GM21447 (cell line): ENCODE measurements at regions not wholly inside any gene's neighbourhood (a gene's known extent, or its start where the extent isn't known, plus 50 kb on each side); places are given as distances from the start of the nearest gene placed in this dataset.
"Not testable (repeated sequence)": the region's sequence is repeated elsewhere in the genome, so short reads cannot be mapped to it uniquely, and the experiment has no call there.

Source experiments
- ATAC-seq: cut with Tn5 transposase; IDR thresholded peaks from one replicate; pipeline ENCODE4 v1.9.1; 2021; ENCODE audit not compliant: unreplicated experiment

DNA sequence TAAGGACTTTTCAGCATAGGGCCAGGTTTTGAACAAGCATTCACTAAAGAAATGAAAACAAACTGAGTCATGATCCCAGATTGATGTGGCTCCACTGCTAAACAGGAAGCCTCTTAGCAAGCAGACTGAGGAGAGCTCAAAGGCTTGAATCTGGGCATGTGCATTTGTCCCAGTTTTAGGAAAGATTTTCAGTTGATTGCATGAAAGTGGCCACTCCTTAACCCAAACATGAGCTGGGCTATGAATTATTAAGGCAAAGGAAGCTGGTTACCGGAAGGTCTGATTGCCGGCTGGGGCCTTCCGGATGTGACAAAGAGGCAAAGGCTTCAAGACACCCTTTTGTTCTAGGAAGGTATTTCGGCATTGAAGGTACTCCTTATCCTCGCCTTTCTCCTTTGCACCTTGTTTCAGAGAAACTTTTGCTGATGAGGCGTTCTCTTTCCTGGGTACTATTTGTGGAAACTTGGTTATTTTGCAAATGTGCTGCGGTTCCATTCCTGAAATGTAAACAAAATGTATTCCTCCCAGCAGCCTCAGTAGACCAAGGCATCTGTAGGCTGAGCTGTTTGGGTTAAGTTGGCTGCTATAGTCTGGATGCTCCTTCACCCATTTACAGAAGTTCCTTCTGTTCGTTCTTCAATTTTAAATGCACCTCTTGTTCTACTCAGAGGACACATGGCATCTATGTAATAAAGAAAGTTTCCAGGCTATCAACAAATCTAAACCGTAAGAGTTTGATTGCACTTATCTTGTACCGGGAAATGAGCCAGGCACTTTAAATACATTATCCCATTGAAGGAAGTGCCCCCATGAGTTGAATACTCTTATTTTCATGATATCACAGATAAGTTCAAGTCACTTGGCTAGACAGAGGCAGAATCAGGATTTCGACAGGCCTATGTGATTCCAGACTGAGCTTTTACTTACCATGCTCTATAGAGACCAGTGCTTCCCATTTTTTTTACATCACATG lies 115.6 kb upstream of the METAP2 start:
- no peak for ATAC-seq

DNA sequence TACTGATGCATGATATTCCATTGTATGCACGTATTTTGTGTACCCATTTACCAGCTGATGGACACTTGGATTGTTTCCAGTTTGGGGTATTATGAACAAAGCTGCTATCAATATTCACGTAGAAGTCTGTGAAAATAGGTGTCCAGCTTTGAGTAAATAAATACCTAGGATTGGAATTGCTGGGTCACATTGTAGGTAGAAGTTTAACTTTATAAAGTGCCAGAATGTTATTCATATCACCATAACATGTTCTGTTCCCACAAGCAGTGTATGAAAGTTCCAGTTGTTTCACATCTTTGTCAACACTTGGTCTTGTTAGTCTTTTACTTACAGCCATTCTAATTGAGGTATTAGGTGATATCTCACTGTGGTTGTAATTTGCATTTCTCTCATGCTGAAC lies 108.0 kb upstream of the METAP2 start:
- ATAC-seq, result no peak

DNA sequence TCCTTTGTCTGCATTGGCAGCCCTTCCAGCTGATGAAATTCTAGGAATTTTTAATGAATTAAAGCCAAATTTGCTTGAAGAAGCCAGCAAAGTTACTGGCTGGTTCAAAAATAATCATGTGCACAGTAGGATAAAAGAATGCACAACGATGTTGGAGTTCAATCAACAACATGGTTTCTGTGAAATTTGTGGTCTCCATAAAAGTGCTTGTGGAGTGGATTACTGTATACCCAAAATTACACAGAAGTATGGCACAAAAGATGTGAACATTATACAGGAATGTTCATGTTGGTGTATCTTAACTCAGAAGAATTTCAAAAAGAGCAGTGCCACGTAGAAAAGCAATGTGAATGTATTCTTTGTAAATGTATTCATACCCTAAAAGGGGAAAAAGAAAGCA lies 105.0 kb upstream of the METAP2 start:
- ATAC-seq, result no peak

DNA sequence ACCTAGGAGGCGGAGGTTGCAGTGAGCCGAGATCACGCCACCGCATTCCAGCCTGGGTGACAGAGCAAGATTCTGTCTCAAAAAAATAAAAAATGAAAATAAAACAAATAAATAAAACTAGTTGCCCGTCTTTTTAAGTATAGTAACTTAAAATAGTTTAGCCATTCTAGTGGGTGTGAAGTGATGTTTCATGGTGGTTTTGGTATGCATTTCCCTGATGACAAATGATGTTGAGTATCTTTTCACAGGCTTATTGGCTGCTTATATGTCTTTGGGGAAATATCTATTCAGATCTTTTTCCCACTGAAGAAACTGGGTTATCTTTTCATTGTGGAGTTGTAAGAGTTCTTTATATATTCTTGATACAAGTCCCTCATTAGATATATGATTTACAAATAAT lies 102.4 kb upstream of the METAP2 start:
- no peak for ATAC-seq

DNA sequence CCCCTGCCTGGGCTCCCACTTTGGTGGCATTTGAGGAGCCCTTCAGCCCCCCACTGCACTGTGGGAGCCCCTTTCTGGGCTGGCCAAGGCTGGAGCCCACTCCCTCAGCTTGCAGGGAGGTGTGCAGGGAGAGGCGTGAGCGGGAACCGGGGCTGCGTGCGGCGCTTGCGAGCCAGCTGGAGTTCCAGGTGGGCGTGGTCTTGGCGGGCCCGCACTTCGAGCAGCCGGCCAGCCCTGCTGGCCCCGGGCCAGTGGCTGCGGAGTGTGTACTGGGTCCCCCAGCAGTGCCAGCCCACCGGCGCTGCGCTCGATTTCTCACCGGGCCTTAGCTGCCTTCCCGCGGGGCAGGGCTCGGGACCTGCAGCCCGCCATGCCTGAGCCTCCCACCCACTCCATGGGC lies 94.5 kb upstream of the METAP2 start:
- not testable (repeated sequence) for ATAC-seq

DNA sequence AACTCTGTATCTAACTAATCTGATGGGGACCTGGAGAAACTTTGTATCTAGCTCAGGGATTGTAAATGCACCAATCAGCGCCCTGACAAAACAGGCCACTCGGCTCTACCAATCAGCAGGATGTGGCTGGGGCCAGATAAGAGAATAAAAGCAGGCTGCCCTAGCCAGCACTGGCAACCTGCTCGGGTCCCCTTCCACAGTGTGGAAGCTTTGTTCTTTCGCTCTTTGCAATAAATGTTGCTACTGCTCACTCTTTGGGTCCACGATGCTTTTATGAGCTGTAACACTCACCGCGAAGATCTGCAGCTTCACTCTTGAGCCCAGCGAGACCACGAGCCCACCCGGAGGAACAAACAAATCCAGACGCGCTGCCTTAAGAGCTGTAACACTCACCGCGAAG lies 93.6 kb upstream of the METAP2 start:
- not testable (repeated sequence) for ATAC-seq

DNA sequence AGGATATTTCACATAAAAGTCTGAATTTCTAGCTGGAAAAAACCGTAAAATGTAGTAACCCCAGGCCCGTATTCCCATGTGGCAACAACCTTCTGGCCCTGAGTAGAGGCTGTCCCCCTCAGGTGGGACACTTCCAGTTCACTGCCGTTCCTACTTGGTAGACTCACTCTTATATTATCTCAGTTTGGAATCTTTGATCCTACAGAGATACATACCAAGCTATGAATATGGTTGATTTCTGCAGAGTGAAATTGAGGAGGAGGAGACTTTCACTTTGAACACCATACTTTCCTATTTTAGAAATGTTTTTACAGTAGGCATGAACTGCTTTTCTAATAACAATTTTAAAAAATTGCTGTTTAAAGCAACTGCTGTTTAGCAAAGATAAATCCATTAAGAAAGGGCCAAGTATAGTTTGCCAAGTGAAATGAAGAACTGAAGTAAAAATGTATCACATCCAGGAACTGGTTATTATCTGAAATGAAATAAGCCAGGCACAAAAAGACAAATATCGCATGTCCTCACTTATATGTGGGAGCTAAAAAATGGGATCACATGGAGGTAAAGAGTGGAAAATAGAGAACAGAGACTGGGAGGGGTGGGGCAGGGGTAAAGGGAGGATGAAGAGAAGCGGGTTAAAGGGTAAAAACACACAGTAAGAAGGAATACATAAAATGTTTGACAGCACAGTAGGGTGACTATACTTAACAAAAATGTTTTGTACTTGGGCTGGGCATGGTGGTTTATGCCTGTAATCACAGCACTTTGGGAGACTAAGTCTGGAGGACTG lies 92.8 kb upstream of the METAP2 start:
- no peak for ATAC-seq

DNA sequence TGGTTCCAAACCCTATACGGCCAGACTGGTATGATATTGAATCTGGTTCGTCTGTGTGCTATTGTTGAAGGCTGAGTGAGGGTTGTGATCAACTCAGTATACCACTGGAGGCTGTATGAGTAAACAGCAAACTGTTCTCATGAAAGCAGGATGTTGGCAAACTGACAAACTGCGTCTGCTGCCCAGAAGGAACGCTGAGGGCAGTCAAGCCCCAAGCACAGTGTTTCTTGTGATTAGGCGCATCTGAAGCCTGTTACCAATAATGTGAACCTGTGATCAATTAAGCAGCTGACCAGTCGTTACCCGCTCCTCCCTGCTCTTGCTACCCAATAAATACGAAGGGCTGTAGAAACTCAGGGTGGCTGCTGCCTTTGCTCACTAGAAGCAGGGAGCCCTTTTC lies 90.0 kb upstream of the METAP2 start:
- not testable (repeated sequence) for ATAC-seq

DNA sequence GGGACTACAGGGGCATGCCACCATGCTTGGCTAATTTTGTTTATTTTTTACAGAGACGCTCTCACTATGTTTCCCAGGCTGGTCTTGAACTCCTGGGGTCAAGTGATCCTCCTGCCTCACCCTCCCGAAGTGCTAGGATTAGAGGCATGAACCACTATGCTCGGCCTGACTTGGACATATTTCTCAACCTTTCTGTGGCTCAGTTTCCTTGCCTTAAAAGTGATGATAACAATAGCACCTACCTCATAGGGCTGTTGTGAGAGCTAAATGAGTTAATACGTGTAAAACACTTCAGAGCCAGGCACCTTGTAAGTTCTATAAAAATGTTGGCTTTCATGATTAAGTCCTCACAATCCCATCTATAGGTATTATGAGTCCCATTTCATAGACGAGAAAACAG lies 89.2 kb upstream of the METAP2 start:
- ATAC-seq, result no peak

DNA sequence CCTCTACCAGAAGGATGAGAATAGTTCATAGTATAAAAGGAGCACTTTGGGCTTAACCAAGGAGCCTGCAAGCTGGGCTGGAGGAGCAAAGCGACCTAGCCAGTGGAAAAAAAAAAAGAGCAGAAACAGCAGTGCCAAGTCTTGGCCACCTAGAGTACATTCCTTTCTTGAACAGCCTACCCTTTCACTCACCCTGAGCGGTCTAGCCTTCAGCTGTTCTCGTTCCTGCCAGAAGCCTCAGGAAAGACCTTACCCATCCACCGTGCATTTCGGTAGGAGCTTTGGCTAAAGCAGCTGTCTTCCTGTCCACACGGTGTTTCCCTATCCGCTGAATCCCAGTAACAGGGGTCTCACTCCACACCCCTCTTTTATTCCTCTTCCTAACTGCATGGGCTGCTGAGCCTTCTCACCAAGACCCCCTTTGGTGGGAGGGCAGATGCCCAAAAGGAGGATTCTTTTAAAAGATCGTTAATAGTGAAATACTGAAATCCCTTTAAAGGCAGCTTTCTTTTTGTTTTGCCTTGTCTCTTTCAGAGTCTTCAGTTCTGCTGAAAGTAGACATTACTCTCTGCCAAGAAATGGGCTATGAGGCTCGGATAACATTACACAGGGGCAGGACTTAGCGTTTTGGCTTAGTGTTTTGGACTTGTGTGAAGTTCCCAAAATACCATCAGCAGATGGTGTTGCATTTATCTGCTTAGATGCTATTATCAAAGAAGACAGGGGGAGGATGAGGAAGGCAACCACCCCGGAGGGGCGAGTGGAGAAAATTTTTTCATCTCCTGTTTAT lies 88.5 kb upstream of the METAP2 start:
- no peak for ATAC-seq

DNA sequence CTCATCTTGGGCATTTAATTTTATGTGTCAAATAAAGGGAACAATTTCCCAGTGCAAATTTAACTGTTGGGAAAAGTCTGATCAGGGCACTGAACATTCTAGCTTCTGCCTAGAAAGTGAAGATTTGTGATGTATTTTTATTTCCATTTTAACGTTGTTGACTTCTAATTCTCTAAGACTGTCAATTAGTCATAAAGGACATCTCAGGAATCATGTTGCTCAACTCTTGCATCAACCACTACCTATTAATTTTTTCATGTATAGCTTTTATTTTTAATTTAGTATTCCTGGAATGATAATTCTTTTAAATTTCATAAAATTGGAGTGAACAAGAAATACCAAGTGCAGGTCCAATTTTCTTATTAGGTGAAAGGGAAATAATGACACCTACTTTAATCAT lies 87.9 kb upstream of the METAP2 start:
- no peak for ATAC-seq

DNA sequence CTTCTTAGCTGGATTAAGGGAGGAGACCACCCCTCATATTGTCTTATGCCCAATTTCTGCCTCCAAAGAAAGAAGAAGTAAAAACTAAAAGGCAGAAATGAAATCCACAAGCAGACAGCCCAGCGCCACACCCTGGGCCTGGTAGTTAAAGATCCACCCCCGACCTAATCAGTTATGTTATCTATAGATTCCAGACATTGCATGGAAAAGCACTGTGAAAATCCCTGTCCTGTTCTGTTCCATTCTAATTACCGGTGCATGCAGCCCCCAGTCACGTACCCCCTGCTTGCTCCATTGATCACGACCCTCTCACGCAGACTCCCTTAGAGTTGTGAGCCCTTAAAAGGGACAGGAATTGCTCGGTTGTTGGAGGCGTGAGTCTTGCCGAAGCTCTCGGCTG lies 85.7 kb upstream of the METAP2 start:
- ATAC-seq, result not testable (repeated sequence)

DNA sequence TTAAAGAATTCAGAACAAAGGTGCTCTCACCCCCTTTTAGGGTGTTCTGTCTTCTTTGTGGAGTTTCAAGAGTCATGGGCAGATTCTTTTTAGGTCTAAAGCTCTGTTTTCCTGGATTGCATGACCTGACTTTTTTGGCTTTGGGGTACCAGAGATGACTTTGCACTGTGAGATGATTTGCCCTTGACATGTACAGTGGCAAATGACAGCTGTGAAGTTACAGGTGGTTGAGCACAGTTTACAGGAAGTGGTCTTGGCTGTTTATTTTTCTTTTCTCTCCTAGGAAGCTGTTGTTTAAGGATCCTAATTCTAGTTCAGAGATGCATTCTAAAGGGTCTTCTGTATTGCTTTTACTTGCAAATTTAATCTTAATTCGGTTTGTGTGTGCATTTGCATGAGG lies 83.8 kb upstream of the METAP2 start:
- ATAC-seq, result peak; percentile 87

DNA sequence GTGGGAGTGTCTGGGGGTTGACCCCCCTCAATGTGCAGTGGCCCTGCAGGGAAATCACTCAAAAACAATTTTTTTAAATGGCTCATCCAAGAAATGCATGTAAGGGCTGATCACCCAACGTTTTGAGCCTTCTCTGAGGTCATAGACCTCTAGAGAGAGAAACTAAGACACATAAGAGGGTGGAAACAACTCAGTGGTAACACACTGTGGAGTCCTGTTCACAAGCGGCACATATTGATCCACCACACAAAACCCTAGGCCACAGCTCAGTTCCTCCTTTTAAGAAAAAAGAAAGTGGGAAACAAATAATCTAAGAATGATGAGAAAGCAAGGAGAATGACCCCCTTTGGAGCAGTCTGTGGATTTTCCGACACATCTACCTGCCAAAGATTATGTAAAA lies 83.0 kb upstream of the METAP2 start:
- ATAC-seq, result peak; percentile 61

DNA sequence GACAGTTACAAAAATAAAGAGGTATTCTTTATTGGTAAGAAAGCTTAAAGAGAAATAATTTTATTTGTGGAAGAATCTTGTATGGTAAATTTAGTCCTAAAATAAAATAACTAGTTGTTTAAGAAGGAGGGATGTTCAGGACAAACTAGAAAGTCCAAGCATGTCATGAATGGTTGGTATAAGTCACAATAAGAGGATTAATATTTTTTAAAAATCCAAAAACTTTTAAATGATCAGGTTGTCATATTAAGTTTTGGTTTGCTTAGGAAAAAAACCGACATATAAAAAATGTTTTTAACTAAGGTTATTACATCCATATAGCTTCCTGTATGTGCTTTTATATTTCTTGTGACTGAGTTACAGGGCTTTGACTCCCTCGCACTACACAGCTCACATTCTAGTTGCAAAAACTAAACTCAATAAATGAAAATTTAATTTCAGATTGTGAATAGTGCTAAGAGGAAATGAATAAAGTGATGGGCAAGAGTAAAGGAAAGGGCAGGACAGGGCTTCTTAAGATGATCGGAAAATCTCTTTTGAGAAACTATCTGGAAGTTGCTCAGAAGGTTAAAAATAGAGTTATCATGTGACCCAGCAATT lies 80.7 kb upstream of the METAP2 start:
- no peak for ATAC-seq

DNA sequence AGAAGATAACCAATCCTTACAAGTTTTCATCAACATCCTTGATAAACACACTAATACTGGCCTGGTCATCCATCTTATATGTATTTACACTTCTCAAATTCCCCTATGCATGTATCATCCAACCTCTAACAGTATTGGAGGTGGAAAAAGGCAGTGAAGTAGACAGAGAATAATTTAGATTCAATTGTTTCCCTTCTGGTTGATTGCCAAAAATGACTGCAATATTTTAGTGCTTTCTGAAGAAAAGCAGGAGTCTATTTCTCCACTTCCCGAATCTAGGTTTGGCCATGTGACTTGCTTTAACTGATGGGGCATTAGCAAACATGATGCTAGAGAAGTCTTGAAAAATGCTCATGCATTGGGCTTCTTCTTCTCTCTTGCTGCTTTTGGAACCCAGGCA lies 78.3 kb upstream of the METAP2 start:
- ATAC-seq, result no peak

DNA sequence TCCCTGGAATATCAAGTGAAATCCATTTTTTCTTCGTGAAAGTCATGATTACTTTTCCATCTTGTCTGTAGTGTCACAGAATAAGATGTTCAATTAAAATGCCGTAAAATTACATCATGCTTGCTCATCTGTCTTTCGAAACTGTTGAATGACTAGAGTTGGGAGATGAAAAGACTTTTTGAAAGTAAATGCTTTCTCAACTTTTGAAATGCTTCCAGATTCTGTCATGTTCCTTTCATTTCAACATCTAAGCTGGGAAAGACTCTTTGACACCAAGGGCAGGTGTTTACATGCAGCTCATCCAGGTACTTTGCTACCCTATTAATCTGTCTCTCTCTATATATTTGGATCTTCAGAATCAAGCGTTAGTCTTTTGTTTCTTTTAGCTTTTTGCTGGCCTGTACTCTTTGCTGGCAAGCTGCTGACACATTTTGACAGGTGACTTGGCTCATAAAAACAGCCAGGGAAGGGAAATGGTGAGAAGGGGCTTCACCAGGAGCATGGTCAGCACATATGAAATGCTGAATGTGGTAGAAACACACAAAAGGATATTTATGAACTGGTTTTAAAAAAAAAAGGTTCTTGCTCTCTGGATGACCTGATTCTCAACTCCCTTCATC lies 77.0 kb upstream of the METAP2 start:
- no peak for ATAC-seq

DNA sequence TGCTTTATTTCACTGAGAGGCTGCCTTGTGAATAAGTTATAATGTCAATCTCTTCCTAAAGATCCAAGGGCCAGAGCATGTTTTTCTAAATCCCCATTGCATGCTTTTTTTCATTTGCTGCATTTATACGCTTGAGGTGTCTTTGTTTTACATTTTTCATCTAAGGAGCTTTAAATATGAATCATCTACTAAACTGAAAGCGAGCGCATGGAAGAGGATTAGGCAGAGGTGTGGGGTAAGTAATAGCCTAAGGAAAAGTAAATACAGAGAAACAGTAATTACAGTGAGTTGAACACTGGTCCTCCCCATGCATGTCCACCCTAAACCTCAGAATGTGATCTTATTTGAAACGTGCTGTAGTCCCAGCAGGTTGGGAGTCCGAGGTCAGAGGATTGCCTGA lies 76.4 kb upstream of the METAP2 start:
- no peak for ATAC-seq

DNA sequence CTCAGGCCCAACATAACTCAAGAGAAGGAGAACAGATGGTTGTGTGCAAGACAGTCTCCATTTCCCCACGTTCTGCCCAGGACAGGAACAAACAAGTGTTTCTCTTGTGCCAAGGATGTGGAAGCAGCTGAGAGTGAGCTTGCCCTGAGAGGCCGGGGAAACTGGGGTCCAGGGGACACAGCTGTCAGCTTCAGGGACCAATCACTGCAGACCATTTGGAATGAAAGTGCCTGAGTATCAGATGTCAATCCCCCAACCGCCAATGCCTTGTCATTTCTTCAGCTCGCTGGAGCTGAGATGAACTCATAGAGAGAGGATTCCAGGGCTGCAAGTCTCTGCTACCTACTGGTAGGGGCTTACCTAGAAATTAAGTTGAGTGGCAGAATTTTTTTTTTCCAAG lies 71.9 kb upstream of the METAP2 start:
- ATAC-seq, result no peak

DNA sequence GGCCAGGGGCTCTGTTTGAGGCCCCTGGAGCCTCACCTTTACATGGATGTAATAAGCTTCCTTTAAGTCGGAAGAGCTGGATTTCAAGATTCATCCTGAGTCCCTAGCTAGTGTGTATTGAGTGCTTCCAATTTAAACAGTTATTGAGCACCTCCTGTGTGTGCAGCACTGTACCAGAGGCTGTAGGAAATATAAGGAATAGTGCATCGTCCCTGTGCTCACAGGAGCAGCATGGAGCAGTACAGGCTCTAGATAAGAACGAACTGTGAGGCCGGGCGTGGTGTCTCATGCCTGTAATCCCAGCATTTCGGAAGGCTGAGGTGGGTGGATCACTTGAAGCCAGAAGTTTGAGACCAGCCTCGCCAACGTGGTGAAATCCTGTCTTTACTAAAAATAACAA lies 65.8 kb upstream of the METAP2 start:
- no peak for ATAC-seq

DNA sequence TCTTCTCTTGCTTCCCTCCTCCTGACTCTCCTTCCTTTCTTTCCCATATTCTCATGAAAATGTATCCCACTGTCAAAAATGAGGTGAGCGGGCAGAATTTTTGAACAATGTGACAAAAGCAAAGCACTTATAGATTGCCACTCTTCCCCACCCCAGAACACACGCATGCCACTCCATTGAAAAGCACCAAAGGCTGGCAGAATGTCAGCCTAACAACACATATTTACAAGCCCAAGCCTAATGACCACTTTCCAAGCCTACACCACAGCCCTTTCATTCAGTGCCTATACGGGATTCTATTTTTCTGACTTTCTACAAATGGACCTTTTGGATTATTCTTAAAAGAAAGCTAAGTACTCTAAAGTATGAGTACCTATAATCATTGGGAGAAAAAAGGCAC lies 62.9 kb upstream of the METAP2 start:
- no peak for ATAC-seq
